ENCODE measurements at regions not wholly inside any gene's neighbourhood (a gene's known extent, or its start where the extent isn't known, plus 50 kb on each side); places are given as distances from the start of the nearest gene placed in this dataset.

DNA sequence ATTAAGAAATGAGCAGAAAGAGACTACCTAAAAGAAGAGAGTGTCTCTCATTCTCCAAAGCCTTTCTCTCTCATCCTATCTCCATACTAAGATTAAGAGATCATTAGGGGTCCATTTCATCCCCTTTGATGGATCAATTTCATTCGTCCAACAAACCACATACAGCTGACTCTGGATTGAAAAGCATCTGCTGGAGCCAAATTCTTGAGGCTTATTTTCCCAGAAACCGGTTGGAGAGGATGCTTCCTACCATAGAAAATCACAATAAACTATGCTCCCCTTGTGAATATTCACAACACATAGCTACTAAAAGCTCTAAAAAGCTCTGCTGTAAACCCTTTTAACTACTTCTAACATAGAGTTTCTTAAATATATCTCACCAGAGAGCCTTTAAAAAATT, 755.0 kb upstream of the ZNF608 start:
- H3K9me3 ChIP-seq (replicated peaks; ENCODE audit: control insufficient read depth, insufficient read depth, low read length): no peaks in the 10 kb centered on the region
- BruUV-seq (replicated peaks): no TSS peak
- no peaks in the 10 kb centered on the region for H3K9me1 ChIP-seq (replicated peaks; ENCODE audit: control insufficient read depth, extremely low read depth, insufficient read depth, low read length)
- CTCF ChIA-PET: no interaction called here
- no peak for DNase-seq (ENCODE audit: low read depth, low spot score)
- H3K4me3 ChIP-seq (replicated peaks in 1 of 3; ENCODE audit: insufficient read depth in 1 of 3, low read depth in 1 of 3, low read length in 3 of 3): no peak overlapping the region
- intact Hi-C loops (cut with micrococcal nuclease) (no loop called here), dilution Hi-C loops (cut with MboI; ENCODE audit: extremely low pct_ligation_motif_present, low sequenced_read_pairs) (no loop called here)
- TF ChIP-seq CTCF (IDR thresholded peaks at IDR 0.05; ENCODE audit: extremely low read depth in 1 of 2, insufficient read depth in 1 of 2, low read depth in 1 of 2, low read length in 2 of 2): no peak
- no peak for TF ChIP-seq GATA2 (IDR thresholded peaks at IDR 0.05; ENCODE audit: insufficient read depth, insufficient read length, low read depth, low read length)
- TF ChIP-seq, protein P1, sequence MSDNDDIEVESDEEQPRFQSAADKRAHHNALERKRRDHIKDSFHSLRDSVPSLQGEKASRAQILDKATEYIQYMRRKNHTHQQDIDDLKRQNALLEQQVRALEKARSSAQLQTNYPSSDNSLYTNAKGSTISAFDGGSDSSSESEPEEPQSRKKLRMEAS (IDR thresholded peaks at IDR 0.05; ENCODE audit: insufficient read depth, insufficient read length): no peak
- no peak for TF ChIP-seq POLR2AphosphoS5 (IDR thresholded peaks at IDR 0.05; ENCODE audit: insufficient read depth, low read depth, low read length)
- no peak for TF ChIP-seq MYC (IDR thresholded peaks at IDR 0.05; ENCODE audit: low read depth, low read length)
- TF ChIP-seq FOS (IDR thresholded peaks at IDR 0.05; ENCODE audit: borderline replicate concordance, insufficient read depth, low read length): no peak
- no peak for TF ChIP-seq EZH2 (IDR thresholded peaks at IDR 0.05; ENCODE audit: borderline replicate concordance, low read depth, low read length, severe bottlenecking)
- no peak for TF ChIP-seq POLR2A (IDR thresholded peaks at IDR 0.05; ENCODE audit: low read depth, low read length)
- no peak for TF ChIP-seq JUN (IDR thresholded peaks at IDR 0.05; ENCODE audit: borderline replicate concordance, insufficient read depth, insufficient read length, low read depth)
- POLR2A ChIA-PET: no interaction called here
- no peak overlapping the region for H3K4me2 ChIP-seq (ENCODE audit: insufficient read depth, low read length)
- H3K27ac ChIP-seq (ENCODE audit: insufficient read depth, low read depth, low read length): no peak overlapping the region
- no peaks in the 10 kb centered on the region for H4K20me1 ChIP-seq (replicated peaks; ENCODE audit: control insufficient read depth, extremely low read depth, insufficient read depth, low read length)
- no peak for FAIRE-seq
- H3K27me3 ChIP-seq (ENCODE audit: control insufficient read depth in 2 of 2, insufficient read depth in 2 of 2, low read length in 2 of 2): no peaks in the 10 kb centered on the region
- no peaks in the 10 kb centered on the region for H3K36me3 ChIP-seq (ENCODE audit: control insufficient read depth in 2 of 2, extremely low read depth in 1 of 2, insufficient read depth in 2 of 2, low read length in 2 of 2)
- no peak overlapping the region for H2AFZ ChIP-seq (ENCODE audit: low read depth, low read length)
- H3K4me1 ChIP-seq (ENCODE audit: control insufficient read depth, extremely low read depth, insufficient read depth, low read length): no peaks in the 10 kb centered on the region
- no peak overlapping the region for H3K9ac ChIP-seq (replicated peaks; ENCODE audit: extremely low read depth, insufficient read depth, low read length)
- no peaks in the 10 kb centered on the region for H3K79me2 ChIP-seq (ENCODE audit: control insufficient read depth, insufficient read depth, low read length)

Measured in endothelial cell of umbilical vein (primary cell).